Thyroid gland (tissue), 4 donors: ENCODE measurements at regions not wholly inside any gene's neighbourhood (a gene's known extent, or its start where the extent isn't known, plus 50 kb on each side); places are given as distances from the start of the nearest gene placed in this dataset.
"Not testable (repeated sequence)": the region's sequence is repeated elsewhere in the genome, so short reads cannot be mapped to it uniquely, and the experiment has no call there.

Experiments
- CTCF ChIP-seq, 6 experiments: fragments of 200-600 bp in 3 of 6; fragments of 450-650 bp in 3 of 6; sonication (generic) in 3 of 6; IDR thresholded peaks; one replicate each; pipeline ENCODE4 v1.5.1; 2016 to 2019; ENCODE audit warnings: antibody characterized with exemption in 6 of 6, mild to moderate bottlenecking in 2 of 6, inconsistent platforms in 1 of 6, moderate library complexity in 1 of 6
- POLR2A ChIP-seq, 2 donors: fragments of 450-650 bp; IDR thresholded peaks; one replicate each; pipeline ENCODE4 v1.6.1; 2017; ENCODE audit warnings: antibody characterized with exemption in 2 of 2, mild to moderate bottlenecking in 2 of 2, moderate library complexity in 1 of 2

GRCh38 chr5:17416374-17416773, 81.7 kb upstream of the TAF11L2 start:
- TF ChIP-seq CTCF, POLR2A (IDR thresholded peaks at IDR 0.05): not testable (repeated sequence)
